ENCODE measurements at regions not wholly inside any gene's neighbourhood (a gene's known extent, or its start where the extent isn't known, plus 50 kb on each side); places are given as distances from the start of the nearest gene placed in this dataset.

DNA sequence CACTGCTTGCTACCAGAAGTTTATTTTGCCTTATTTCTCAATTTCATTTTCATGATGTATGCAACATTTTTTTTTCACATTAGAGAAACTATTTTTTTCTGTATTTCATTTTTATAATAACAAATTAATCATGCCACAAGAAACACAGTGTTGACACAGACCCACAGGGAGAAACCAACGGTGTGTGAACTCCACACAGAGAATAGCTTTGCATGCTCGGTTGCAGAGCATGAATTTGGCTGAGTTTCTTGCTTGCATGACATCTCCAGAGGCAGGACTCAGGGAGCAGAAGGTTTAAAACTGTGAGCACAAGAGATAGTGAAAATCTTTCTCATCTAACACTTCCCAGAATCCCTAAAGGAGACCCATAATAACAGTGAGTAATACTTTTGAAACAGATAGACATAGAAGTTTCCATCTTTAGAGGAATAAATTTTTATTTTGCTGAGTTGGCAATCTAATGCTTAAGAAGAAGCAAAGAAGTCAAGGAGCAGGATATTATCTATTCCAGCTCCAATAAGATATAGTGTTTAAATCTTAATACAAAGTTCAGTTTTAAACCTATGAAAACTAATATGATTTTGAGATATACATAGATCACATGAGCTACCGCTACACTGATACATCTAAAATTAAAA is 890.9 kb downstream of the MRPL39 start:
- DNase-seq: no peak

DNA sequence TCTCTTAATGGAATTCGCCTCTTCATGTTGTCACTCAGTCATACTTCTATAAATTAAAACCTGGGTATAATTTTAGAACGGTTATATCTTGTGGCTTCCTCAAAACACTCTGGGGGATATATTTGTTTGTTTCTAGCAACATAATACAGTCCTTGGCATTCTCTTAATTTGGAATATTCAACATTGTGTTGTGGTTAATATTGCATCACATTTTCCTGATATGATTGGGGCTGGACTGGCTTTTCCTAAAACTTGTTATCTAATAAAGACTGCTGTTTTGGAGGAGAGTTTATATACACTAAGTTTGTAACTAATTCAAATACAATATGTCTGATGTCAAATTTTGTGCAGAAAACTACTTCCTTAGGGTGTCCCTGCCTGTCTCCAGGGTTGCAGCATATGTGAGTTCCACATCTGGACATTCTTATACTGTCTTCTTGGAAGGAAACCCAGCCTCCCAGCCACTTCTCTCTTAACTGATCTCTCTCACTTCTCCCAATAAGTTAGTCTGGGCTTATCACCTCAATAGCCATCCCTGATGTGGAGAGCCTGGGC is 892.6 kb downstream of the MRPL39 start:
- DNase-seq: no peak

DNA sequence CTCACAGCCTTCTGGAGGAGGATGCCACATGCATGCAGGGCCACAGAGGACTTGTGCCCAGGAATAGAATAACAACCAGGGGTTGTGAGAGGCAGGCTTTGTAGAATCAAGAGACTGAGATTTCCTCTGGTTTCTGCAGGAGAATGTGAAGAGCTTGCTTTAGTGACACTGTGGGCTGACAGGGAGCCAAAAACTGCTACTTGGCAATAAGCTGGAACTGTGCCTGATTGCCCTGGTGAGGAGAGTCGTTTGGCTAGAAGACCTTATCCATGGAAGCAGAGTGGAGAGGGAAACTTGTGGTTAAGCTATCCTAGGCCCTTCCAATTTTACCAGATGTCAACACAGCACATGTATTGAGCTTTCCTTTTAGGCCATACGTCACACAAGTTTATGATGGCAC is 902.1 kb downstream of the MRPL39 start:
- no peak for DNase-seq

DNA sequence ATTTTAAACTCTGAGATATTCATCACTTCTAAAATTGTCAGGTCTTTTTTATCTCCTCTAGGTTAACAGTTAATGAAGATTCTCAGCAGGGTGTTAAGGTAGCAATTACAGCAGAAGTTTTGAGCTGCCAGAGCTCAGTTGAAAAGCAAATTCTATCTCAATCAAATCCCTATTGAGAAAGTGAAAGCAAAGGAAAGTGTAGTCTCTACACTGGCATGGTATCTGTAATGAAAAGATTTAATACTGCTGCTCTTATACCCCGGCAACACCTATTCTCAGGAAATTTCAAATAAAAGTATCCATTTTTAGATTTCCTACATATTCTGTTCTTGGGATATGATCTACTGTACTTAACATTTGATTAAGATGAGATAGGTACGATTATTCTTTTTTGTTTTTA is 913.5 kb downstream of the MRPL39 start:
- DNase-seq: no peak

DNA sequence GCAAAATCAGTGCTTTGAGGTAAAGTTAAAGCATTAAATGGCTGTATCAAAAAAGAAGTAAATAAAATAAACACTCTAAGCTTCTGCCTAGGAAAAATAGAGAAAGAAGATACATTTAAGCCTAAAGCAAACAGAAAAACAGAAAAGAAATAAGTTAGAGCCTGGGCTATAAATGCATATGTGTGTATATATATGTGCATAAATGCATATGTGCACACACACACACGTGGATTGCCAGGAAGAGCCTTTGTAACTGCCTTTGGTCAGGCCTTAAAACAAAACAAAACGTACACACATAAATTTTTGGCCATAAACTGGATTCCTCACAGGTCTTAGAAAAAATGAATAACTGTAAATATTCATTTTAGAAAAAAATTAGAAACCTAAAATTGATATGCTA is 925.8 kb downstream of the MRPL39 start:
- no peak for DNase-seq

DNA sequence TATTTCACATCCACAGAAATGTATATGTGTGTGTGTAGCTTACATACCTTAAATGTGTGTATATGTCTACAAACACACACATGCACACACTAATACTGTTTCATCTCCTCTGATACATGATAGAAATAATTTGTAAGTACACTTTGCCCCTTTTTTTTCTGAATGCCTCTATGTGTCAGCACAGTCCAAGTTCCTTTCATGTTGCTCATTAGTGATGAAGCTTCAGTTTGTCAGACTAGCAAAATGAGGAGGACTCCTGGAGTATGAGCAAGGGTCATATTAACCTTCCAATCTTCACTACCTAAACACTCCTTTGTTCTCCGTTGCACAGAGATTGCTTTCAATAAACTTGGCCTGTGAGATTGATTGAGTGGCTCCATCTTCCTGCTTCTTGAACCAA is 935.4 kb downstream of the MRPL39 start:
- DNase-seq: no peak

DNA sequence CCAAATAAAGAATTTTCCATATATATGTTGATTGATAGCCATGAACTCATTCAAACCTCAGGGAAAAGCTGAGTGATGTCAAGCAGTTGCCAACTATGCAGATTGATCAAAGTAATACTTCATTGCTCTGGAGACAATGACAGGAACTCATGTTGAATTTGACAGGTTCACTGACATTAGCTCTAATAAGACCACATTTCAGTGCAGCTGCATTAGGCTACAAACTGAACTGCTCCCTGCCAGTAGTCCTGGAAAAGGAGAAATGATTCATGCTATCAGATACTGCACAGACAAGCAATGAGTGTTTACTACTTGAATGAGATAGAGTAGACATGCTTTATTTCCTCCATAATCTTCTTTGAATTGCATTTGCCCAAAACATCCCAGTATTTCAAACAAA is 948.4 kb downstream of the MRPL39 start:
- no peak for DNase-seq

DNA sequence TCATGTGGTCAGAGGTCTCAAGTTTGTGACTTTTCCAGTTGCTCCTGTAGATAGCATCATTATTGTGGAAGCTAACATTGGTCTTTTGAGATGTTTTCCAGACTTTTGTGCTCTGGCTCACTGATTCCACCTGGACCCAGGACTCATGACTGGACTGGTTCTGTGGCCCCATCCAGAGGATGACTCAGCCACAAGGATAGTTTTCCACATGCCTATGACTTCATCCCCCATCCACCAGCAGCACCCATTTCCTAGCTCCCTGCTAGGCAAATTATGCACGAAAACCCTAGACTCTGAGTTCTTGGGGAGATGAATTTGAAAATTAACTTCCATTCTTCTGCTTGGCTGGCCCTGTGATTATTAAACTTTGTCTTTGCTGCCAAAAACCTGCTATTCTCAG is 949.3 kb downstream of the MRPL39 start:
- DNase-seq: no peak

DNA sequence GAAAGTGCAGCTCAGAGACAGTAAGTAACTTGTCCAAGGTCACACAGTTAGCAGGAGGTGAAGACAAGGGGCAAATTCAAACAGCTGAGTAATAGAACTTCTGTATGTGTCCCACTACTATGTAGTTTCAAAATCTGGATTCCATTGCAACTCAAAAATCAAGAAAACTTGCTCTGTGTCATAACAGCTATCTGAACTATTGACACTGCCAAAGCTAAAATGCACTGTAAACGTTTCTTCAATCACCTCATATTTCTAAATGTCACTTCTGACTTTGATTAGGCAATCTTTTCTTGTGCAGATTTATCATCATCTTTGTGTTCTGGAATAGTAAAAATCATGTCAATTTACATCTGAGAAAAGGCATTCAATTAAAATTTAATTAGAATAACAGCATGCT is 957.6 kb downstream of the MRPL39 start:
- no peak for DNase-seq

DNA sequence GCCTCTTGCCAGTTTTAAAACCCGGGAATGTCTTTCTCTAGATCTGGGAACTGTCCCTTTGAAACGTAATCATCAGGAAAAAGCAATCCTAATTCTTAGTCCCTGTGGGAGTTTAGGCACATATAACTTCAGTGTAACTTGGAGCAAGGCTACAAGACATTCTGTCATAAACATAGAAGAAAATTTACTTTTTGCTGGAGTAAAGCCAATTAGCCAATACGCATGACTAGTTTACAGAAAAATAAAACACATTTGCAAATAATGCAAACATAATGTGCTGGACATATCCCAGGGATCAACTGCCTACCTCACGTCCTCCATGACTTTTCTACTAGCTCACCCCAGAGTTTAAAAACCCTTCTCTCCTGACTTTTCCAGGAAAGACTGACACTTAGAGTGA is 970.6 kb downstream of the MRPL39 start:
- no peak for DNase-seq

DNA sequence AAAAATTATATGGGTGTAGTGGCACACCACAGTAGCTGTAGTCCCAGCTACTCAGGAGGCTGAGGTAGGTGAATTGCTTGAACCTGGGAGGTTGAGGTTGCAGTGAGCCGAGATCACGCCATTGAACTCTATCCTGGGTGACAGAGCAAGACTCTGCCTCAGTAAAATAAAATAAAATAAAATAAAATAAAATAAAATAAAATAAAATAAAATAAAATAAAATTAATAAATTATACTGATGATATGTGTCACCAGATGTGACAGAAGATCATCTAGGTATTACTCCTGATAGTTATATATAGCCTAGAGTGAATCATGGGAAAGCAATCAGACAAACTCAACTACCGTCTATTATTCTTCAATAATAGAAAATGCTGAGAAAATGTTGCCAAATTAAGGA is 972.5 kb downstream of the MRPL39 start:
- no peak for DNase-seq

DNA sequence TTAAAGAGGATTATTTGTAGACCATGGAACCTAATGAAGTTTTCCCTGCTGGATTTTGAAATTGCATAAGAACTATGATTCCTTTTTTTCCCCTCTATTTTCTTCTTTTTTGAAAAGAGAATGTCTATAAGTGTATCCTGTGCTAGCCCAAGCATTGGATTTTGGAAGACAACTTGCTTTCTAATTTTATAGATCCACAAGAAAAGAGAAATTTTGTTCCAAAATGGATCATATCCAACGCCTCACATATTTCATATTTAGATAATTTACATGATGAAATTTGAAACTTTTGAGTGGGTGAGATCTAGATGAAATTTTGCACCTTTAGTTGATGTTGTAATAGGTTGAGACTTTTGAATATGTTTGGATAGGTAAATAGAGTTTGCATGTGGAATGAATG is 978.7 kb downstream of the MRPL39 start:
- no peak for DNase-seq

DNA sequence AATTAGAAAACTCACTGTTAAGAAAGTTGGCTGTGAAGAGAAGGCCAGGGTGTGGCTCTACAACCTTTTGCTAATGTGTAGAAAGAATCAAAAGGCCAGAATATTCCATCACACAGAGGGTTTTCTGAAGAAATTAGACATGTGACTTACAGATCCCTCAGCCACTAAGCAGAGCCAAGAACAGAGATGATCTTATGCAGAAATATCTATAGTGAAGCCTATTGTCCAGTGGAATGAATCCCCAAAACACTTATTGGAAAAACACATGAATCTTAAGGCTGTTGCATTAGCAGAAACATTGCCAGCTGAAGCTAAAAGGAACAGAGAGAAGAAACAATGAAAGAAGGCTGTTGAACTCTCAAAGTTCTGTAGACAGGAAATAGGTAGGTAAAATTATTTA is 979.2 kb downstream of the MRPL39 start:
- no peak for DNase-seq

DNA sequence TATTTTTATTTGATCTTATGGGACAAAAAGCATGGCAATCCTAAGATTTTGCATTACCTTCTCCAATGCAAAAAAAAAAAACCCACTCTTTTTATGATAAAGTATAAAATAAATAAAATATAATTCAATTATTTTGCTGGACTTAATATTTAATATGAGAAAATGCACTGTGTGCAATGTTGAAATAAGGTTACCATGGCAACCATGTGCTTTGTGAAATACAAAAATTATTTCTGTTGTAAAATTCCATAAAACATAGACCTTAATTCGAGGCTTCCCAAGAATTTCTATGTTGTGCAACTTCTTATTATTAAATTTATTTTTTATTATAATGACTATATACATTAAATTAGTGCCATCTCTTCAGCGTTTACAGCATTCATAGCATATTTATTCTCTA is 989.5 kb downstream of the MRPL39 start:
- no peak for DNase-seq

DNA sequence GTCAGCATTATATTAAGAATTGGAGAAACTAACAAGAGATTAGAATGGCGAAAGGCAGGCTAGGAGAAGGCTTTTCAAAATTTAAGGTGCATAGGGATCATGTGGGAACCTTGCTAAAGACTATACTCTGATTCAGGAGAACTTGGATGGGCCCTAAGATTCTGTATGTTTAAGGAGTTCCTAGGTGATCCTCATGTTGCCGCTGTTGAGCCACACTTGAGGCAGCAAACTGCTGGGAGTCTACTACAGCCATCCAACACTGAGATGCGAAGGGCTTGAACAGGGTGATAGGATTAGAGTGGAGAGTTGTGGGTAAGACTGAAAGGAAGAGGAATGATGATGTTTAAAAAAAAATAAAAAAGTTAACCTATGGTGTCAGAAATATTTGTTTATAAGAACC is 1013.2 kb downstream of the MRPL39 start:
- no peak for DNase-seq

DNA sequence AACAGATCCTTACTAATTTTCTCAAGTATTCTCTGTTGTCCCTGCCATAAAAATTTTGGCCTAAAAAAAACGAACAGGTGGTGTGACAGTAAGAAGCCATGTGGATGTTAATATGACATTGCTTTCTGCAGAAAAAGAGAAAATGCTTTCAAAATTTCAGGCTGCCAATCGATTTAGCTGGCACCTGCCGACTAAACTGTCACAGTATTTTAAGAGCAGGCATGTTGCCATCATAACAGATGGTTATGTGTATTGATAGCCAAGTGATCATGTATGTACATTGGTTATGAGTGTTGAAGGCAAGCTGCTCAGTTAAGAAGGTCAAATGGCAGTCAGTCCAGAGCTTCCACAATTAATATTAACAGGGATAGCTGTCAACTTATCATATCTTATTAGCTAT is 1017.0 kb downstream of the MRPL39 start:
- DNase-seq: no peak

DNA sequence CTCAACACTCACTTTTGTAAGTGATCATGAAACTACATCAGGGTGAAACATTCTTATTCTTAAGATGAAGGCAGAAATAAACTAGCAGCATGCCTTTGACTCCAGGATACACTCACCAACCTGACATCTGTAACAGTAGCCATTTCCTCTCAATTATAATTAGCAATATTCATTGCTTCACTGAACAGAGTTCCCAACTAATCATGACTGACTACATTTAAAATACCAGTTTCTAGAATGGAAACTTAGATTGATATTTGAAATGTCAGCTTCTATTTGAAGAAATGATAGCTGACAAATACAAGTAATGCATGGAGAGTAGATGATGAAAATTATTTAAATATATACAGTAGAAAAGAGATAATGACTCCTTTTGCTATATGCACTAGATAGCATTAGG is 1023.8 kb downstream of the MRPL39 start:
- DNase-seq: no peak

DNA sequence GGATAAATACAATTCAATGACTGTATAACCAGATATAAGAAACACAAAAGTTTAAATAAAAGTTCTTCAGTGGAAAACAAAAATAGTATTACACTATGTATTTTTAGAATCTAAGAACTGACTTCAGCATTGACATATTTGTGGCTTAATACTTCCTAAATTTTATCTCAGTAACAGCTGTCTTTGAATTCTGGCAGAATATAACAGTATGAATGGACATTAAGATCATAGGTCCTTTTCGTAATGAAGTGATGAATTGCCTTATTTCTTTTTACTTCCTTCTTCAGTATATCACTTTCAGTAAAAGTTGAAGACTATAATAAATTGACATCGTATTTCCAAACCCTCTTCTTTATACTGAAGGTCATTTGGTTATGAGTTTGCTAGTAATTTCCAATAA is 1030.0 kb downstream of the MRPL39 start:
- DNase-seq: no peak

DNA sequence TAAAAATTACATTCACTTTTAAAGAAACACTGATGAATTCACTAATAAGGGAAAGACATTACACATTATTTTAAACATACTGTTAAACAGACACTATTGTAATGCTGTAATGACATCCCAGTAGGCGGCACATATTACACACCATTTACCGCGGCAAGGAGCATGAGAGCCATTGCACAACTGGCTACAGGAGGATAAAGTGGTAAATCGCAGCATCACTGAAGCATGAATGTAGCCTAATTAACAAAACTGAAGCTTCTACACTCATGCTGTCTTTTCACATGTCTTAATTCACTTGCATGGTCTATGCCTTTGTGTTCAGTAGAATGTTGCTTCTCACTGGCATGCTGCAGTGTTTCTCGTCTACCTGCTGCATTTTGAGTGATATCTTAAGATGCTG is 1046.0 kb downstream of the MRPL39 start:
- DNase-seq: no peak

DNA sequence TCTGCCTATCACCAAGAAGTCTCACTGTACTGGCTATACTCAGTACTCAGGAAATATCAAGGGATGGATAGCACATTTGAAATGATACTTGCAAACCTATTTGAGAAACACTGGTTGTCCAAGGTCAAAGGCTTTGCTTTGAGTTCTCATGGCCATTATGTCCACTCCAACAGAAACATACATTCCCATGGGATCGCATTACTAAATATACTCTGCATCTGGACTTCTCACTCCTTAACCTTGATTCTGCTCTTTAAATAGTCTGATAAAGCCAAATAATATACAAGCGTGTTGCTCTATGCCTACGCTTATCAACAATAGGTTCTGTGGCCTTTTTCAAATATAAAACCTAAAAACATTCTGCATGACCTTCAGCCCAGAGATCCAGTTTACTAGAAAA is 1054.8 kb downstream of the MRPL39 start:
- DNase-seq: no peak

DNA sequence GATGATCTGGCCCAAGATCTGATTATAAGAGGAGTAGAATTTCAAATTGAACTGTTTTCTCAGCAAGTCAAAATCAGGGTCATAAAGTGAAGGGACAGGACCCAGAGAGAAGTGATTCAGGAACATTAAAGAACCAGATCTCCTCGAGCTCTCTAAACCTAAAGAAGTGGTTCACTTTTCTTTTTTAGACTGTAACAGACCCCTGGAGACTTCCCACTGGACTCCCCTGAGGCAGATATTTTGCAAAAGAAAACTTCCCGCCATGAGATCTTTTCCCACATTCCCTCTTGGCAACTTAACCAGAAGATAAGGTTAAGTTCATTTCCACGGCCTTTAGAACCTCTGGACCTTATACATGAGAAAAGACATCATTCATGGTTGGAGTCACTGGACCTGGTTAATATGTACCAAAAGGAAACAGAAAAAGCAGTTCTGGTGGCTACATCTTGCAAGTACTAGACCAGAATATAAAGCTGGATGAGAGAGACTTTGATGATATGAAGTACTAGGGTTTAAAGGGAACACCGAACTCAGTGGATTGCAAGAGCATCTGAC is 1061.4 kb downstream of the MRPL39 start:
- no peak for DNase-seq

DNA sequence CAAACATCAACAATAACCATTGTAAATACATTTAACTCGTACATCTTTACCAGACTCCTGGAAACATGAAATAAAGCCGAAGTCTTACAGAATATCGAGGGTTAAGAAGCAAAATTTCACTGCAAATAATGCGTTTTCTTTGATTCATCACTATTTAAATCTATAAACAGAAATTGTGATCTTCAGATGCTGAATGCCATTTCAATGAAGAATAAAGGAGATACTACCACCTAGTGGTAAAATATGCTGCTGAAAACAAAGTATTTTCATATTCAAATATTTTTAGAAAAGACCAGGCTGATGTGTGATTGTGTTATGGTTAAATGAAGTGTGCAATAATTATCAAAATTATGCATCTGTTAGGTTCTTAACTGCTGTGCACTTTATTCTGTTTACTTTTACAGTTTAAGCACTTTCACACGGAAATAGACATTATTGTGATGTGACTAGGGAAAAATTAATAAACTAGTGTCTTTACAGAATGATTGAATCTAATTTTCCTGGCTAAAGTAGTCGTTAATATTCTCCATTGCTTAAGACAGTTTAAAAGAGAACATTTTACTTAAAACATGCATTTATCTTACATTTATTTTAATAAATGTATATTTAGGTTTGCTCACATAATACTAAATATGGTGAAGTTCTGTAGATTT is 1093.1 kb downstream of the MRPL39 start:
- no peak for DNase-seq

DNA sequence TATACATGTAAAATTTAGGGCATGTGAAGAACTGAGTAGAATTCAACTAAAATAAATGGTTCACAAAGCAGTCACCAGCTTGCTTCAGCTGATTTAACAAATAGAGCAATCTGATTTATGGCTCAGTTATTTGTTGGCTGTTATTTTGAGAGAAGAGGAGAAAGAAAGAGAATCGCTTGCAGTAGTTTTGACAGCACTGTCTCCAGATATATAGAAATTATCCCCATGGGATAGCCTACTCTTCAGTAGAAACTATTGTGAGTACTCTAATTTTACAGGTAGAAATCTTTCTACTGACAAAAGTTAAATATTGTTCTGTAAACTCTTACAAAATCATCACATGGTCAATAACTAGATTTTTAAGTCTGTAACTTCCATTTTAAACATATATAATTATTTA is 1098.2 kb downstream of the MRPL39 start:
- no peak for DNase-seq

DNA sequence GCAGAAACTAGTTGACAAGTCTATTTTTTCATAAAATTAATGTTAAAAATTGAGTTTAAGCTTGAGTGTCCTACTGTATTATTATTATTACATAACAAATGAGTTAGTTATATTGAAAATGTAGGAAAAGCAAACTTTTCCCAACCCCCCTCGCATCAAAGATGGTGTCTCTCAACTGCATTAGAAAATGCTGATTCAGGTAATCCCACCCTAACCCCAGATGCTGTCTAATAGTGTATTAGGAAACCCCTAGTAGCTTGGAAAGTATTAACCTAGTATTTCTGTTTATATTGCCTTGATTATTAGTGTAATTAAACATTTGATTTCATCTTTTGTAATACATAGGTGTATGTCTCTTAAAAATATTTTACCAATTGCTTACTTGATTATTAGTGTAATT is 1120.3 kb downstream of the MRPL39 start:
- no peak for DNase-seq

Measured in right kidney (tissue), 1 donor.